ENCODE measurements at regions not wholly inside any gene's neighbourhood (a gene's known extent, or its start where the extent isn't known, plus 50 kb on each side); places are given as distances from the start of the nearest gene placed in this dataset.

DNA sequence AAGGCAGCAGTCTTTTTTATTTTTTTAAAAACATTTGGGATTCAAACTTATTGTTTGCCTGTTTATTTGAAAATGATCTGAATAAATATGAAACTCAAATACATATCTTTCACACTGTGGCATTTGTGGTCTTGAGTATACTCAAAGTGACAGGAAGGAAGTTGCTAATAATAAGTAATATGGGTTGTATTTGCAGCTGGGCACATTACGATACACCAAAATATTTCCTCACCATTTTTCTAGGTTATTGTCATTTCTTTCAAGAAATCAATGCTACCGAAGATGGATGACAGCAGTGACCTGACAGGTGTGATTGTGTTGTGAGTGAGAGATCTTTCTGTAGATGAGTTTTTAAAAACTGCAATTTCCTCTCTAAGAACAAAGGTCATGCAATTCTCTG lies 665.7 kb downstream of the CDH8 start:
- DNase-seq, result no peak
- TF ChIP-seq CTCF (IDR thresholded peaks at IDR 0.05; ENCODE audit: low read depth, low read length, missing control alignments), result no peak
- H3K27ac ChIP-seq, result no peak overlapping the region
- in situ Hi-C loops (cut with HindIII; ENCODE audit: low pct_ligation_motif_present, low sequenced_read_pairs), result no loop called here
- no peaks in the 10 kb centered on the region for H3K27me3 ChIP-seq (replicated peaks)
- no peaks in the 10 kb centered on the region for H3K36me3 ChIP-seq (replicated peaks)
- H3K4me3 ChIP-seq (ENCODE audit: low read depth, low read length), result no peak overlapping the region

DNA sequence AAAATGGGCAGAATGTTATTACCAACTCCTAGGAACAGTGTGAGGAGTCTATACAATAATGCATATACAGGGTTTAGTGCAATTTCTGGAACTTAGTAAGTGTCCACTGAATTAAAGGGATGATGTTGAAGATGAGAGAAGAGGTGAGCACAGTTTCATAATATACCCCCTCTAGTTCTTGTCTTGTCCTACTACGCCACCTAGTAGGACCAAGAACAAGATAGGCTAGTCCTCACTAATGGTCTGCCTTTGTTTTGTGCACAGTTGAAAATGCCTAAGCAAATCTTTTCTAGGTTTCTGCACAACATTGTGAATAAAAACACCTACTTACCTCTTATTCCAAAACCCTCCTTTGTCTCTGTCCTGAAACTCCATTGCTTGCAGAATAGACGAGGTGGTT lies 670.2 kb downstream of the CDH8 start:
- TF ChIP-seq CTCF (IDR thresholded peaks at IDR 0.05; ENCODE audit: low read depth, low read length, missing control alignments), result no peak
- no peak overlapping the region for H3K4me3 ChIP-seq (ENCODE audit: low read depth, low read length)
- DNase-seq, result no peak
- H3K36me3 ChIP-seq (replicated peaks), result no peaks in the 10 kb centered on the region
- in situ Hi-C loops (cut with HindIII; ENCODE audit: low pct_ligation_motif_present, low sequenced_read_pairs), result no loop called here
- H3K27me3 ChIP-seq (replicated peaks), result no peaks in the 10 kb centered on the region
- H3K27ac ChIP-seq, result no peak overlapping the region

- no peak for DNase-seq
- in situ Hi-C loops (cut with HindIII; ENCODE audit: low pct_ligation_motif_present, low sequenced_read_pairs), result no loop called here
These were observed 671.2 kb downstream of the CDH8 start for GRCh38 chr16:61364990-61365389.

DNA sequence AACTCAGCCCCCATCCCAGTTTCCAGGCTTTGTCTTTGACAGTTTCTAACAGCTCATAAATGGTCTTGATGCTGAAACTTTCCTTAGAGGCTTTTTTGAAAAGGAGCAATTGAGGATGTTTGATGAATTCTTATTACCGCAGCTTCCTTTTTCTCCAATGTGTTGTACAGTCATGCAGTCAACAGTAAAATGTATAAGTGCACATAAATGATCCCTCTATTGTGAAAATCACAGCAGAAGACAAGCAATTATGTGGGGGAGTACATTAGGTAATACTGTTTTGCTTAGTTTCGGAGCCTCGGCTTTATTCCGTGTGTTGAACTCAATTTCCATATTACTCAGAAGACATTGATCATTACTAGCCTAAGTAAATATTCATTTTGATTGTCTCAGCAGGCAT lies 673.7 kb downstream of the CDH8 start:
- TF ChIP-seq CTCF (IDR thresholded peaks at IDR 0.05; ENCODE audit: low read depth, low read length, missing control alignments), result no peak
- in situ Hi-C loops (cut with HindIII; ENCODE audit: low pct_ligation_motif_present, low sequenced_read_pairs), result no loop called here
- no peak for DNase-seq
- Histone ChIP-seq H3K27ac (no peak overlapping the region), H3K36me3 (replicated peaks) (no peaks in the 10 kb centered on the region), H3K4me3 (ENCODE audit: low read depth, low read length) (no peak overlapping the region), H3K27me3 (replicated peaks) (no peaks in the 10 kb centered on the region)

More at GRCh38 chr16:61364990-61365389, 671.2 kb downstream of the CDH8 start:
- Histone ChIP-seq H3K4me3 (ENCODE audit: low read depth, low read length) (no peak overlapping the region), H3K27ac (no peak overlapping the region), H3K27me3 (replicated peaks) (no peaks in the 10 kb centered on the region), H3K36me3 (replicated peaks) (no peaks in the 10 kb centered on the region)
- TF ChIP-seq CTCF (IDR thresholded peaks at IDR 0.05; ENCODE audit: low read depth, low read length, missing control alignments), result no peak

- no peaks in the 10 kb centered on the region for H3K27me3 ChIP-seq (replicated peaks)
- in situ Hi-C loops (cut with HindIII; ENCODE audit: low pct_ligation_motif_present, low sequenced_read_pairs), result no loop called here
- no peaks in the 10 kb centered on the region for H3K36me3 ChIP-seq (replicated peaks)
- no peak overlapping the region for H3K4me3 ChIP-seq (ENCODE audit: low read depth, low read length)
- DNase-seq, result no peak
- no peak for TF ChIP-seq CTCF (IDR thresholded peaks at IDR 0.05; ENCODE audit: low read depth, low read length, missing control alignments)
- no peak overlapping the region for H3K27ac ChIP-seq
These were observed 691.4 kb downstream of the CDH8 start for GRCh38 chr16:61344791-61345190.

DNA sequence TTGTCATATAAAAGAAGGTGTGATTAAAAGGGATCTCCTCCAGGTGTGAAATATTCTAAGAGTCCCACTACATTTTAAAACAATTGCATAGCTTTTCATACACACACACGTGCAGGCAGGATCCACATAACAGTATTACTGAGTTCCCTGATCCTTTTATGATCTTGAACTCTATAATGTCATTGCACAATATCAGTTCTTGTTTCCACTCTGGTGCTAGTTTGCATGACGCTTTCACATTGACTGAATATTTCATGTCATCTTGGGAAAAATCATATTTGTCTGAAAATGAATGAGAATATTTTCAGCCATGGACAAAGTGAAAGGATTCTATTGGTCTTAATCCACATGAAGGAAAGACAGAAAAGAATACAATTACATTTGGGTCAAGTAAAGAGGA lies 703.8 kb downstream of the CDH8 start:
- DNase-seq, result no peak
- Histone ChIP-seq H3K36me3 (replicated peaks) (no peaks in the 10 kb centered on the region), H3K4me3 (ENCODE audit: low read depth, low read length) (no peak overlapping the region), H3K27me3 (replicated peaks) (no peaks in the 10 kb centered on the region), H3K27ac (no peak overlapping the region)
- TF ChIP-seq CTCF (IDR thresholded peaks at IDR 0.05; ENCODE audit: low read depth, low read length, missing control alignments), result no peak
- in situ Hi-C loops (cut with HindIII; ENCODE audit: low pct_ligation_motif_present, low sequenced_read_pairs), result no loop called here
